ENCODE measurements at regions not wholly inside any gene's neighbourhood (a gene's known extent, or its start where the extent isn't known, plus 50 kb on each side); places are given as distances from the start of the nearest gene placed in this dataset.

- TF ChIP-seq, protein P1, sequence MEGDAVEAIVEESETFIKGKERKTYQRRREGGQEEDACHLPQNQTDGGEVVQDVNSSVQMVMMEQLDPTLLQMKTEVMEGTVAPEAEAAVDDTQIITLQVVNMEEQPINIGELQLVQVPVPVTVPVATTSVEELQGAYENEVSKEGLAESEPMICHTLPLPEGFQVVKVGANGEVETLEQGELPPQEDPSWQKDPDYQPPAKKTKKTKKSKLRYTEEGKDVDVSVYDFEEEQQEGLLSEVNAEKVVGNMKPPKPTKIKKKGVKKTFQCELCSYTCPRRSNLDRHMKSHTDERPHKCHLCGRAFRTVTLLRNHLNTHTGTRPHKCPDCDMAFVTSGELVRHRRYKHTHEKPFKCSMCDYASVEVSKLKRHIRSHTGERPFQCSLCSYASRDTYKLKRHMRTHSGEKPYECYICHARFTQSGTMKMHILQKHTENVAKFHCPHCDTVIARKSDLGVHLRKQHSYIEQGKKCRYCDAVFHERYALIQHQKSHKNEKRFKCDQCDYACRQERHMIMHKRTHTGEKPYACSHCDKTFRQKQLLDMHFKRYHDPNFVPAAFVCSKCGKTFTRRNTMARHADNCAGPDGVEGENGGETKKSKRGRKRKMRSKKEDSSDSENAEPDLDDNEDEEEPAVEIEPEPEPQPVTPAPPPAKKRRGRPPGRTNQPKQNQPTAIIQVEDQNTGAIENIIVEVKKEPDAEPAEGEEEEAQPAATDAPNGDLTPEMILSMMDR (tag by site-specific recombination; IDR thresholded peaks at IDR 0.05) = no peak
- no peak for TF ChIP-seq ZBTB10 (tag by site-specific recombination; IDR thresholded peaks at IDR 0.05)
- no peak for TF ChIP-seq ZNF335 (tag by site-specific recombination; conservative IDR thresholded peaks at IDR 0.05)
- TF ChIP-seq KLF1 (tag by site-specific recombination; IDR thresholded peaks at IDR 0.05) = no peak
- TF ChIP-seq ZNF558 (tag by site-specific recombination; IDR thresholded peaks at IDR 0.05) = no peak
- no peak for TF ChIP-seq ZNF132 (tag by site-specific recombination; IDR thresholded peaks at IDR 0.05; ENCODE audit: borderline replicate concordance)
- no peak for TF ChIP-seq ZNF248 (tag by site-specific recombination; IDR thresholded peaks at IDR 0.05)
- no peak for TF ChIP-seq ZNF24 (tag by site-specific recombination; IDR thresholded peaks at IDR 0.05)
- TF ChIP-seq ZNF76 (tag by site-specific recombination; IDR thresholded peaks at IDR 0.05; ENCODE audit: borderline replicate concordance, low read depth) = no peak
These were observed 244.6 kb downstream of the SPANXN4 start for GRCh38 chrX:143270317-143270716.
